ENCODE measurements at regions not wholly inside any gene's neighbourhood (a gene's known extent, or its start where the extent isn't known, plus 50 kb on each side); places are given as distances from the start of the nearest gene placed in this dataset.
"Not testable (repeated sequence)": the region's sequence is repeated elsewhere in the genome, so short reads cannot be mapped to it uniquely, and the experiment has no call there.

- no peak for DNase-seq
Measured at GRCh38 chr2:111661286-111661940, 222.6 kb downstream of the ANAPC1 start.

- peak; percentile 55 for DNase-seq
Measured at GRCh38 chr2:111662039-111662770, 221.8 kb downstream of the ANAPC1 start.

- peak; percentile 92 for DNase-seq
Measured at GRCh38 chr2:111662771-111663470, 221.1 kb downstream of the ANAPC1 start.

- DNase-seq = no peak
Measured at GRCh38 chr2:111663471-111664274, 220.3 kb downstream of the ANAPC1 start.

DNA sequence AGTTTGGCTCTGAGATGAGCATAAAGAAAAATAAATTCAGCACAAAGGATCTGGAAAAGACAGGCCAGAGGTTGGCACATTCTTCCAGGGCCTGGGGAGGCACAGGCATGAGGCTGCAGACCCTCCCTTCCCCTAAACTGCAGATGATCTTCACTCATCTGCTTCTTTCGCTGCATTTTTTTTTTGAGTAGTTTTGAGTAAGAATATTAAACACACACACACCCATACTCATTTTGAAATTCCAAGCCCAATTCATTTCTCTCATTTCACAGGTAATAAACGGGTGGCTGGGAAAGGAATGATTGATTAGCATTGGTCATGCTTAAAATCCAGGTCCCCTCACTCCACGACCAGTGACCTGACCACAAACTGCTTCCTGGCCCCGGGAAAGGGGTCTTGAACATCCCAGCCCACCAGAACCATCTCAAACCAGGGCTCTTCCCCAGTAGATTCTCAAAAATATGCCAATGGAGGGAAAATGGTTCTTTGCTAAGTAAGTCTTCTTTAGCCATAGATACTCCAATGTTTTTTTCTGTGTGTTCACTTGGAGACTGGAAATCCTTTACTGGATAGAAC is 219.6 kb downstream of the ANAPC1 start:
- peak; percentile 51 for DNase-seq

DNA sequence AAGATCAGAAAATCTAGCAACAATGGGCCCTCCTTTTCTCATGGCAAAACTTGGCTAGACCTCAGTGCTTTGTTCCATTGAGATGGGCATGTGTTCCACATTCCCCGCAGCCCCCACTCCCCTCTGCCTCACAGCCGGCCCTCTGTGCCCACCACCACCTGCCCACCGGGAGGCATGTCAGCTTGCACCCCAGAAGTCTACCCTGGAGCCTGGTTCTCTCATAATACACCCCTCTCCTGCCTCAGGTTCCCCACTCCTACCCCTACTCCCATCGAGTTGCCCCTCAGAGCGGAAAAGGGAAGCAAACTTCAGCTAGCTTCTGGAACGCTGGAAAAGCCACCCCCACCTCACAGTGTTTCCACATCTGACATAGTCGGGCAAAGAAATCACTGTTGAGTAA is 219.0 kb downstream of the ANAPC1 start:
- DNase-seq = no peak

DNA sequence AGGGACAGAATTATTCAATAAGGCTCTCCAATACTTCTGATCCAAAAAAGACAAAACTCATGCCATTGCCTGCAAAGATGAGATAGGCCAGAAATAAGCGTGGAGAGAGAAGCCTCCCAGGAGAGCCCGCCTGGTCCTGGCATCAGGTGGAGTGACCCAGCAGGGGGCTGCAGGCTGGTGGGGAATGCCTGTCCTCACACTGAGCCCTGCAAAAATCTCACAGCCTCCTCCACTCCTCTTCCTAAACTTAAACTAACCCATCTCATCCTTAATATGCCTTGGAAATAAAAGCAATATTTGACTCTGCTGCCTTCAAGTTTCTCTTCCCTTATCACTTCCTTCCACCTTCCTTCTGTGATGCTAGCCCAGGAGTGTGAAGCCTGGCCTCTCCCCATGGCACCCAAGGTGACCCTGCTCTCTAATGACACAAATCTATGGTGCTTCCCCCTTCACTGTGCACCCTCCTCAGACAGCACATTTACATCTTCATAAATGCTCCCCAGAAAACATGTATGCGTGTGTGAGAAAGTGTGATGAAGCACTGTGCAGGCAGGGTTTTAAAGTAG is 218.4 kb downstream of the ANAPC1 start:
- no peak for DNase-seq

DNA sequence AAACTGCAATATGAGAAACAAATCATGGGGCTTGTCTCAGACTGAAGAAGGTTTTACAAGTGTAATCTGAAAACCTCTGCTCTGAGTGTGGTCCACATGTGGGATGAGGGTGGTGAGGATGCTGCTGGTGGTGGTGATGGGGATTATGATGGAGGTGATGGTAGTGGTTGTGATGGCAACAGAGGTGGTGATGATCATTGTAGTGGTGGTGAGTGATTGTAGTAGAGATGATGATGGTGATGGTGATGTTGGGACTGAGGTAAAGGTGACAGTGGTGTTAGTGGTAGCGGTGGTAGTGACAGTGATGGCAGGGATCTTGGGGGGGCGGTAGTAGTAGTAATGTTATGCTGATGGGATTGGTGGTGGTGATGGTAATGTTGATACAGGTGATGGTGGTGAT is 217.8 kb downstream of the ANAPC1 start:
- DNase-seq = no peak

DNA sequence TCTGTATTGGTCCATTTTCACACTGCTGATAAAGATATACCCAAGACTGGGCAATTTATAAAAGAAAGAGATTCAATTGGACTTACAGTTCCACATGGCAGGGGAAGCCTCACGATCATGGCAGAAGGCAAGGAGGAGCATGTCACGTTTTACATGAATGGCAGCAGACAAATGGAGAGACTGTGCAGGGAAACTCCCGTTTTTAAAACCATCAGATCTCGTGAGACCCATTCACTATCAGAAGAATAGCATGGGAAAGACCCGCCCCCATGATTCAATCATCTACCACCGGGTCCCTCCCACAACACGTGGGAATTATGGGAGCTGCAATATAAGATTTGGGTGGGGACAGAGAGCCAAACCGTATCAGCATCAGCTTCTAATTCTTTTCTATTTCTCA is 217.0 kb downstream of the ANAPC1 start:
- no peak for DNase-seq

DNA sequence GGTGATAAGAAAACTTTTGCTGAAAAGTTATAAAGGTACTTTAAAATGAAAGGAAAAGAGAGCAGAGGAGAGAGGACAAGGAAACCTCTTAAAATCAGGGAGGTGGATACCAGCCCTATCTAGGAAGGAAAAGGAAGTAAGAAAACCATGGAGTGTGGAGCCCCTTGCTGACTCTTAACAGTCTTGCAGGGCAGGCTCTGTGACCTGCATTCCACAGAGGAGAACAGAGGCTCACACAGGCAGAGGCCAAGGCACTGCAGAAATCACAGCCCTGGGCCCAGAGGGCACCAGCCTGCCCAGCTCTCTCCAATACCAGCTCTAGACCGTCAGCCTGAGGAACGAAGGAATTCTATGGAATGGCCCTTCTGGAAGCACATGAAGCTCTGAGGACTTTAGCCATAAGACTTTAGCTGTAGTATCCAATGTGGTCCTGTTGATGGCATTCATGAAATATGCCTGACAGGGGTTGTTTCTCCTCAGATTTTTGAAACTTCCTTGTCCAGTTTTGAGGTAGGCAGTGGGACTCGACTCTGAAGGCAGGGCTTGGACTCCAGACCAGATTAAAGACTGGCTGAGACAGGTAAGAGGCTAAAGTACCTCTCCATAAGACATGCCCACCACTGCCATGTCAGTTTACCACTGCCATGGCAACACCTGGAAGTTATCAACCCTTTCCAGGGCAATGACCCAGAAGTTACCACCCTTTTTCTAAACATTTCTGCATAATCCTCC is 216.3 kb downstream of the ANAPC1 start:
- no peak for DNase-seq

DNA sequence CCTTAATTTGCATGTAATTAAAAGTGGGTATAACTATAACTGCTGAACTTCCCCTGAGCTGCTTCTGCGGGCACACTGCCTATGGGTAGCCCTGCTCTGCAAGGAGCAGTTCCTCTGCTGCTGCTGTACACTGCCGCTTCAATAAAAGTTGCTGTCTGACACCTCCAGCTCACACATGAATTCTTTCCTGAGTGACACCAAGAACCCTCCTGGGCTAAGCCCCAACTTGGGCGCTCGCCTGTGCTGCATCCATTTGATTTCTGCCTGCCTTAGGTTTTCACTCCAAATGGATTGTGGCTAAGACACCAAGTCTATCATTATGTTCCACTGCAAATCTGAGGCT is 215.7 kb downstream of the ANAPC1 start:
- DNase-seq = no peak

- no peak for DNase-seq
Measured at GRCh38 chr2:111668741-111669140, 215.3 kb downstream of the ANAPC1 start.

- DNase-seq = no peak
Measured at GRCh38 chr2:111669928-111670695, 213.9 kb downstream of the ANAPC1 start.

DNA sequence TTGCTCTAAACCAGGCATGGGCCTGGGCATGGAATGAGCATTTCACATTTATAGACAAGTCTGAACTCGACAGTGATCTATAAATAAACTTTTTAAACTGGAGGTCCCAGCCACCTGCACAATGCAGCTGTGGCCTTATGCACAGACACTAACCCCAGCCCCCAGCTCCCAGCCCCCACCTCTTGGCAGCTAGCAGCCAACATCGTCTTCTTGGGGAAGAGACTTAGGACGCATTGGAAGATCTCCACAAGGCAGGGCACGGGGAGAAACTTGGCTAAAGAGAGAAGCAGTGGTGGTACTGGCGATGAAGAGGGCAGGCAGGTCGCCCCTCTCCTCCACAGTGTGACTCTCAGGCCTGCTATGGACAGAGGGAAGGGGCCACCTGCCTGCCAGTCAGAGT is 213.2 kb downstream of the ANAPC1 start:
- no peak for DNase-seq

GRCh38 chr2:111671426-111672150 is 212.4 kb downstream of the ANAPC1 start:
- no peak for DNase-seq

DNA sequence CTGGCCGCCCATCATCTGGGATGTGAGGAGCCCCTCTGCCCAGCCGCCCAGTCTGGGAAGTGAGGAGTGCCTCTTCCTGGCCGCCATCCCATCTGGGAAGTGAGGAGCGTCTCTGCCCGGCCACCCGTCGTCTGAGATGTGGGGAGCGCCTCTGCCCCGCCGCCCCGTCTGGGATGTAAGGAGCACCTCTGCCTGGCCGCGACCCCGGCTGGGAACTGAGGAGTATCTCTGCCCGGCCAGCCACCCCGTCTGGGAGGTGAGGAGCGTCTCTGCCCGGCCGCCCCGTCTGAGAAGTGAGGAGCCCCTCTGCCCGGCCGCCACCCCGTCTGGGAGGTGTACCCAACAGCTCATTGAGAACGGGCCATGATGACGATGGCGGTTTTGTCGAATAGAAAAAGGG is 211.4 kb downstream of the ANAPC1 start:
- DNase-seq = not testable (repeated sequence)

DNA sequence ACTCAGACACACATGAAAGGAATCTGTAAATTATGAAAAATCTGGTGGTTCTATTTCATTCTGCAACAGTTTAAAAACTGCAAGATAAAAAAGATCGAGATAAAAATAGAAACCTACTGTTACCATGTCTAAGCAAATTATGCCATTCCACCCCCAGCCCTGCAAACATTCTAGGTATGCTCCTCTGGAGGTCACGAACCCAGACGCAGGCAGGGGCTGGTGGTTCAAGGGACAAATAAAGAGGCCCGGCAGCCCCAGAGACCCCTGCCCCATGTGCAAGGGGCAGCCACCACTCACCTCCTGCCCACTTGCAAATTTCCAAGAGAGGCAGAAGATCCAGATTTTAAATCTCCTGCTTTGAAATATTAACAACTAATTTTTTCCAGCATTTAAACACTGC is 210.5 kb downstream of the ANAPC1 start:
- DNase-seq = no peak

DNA sequence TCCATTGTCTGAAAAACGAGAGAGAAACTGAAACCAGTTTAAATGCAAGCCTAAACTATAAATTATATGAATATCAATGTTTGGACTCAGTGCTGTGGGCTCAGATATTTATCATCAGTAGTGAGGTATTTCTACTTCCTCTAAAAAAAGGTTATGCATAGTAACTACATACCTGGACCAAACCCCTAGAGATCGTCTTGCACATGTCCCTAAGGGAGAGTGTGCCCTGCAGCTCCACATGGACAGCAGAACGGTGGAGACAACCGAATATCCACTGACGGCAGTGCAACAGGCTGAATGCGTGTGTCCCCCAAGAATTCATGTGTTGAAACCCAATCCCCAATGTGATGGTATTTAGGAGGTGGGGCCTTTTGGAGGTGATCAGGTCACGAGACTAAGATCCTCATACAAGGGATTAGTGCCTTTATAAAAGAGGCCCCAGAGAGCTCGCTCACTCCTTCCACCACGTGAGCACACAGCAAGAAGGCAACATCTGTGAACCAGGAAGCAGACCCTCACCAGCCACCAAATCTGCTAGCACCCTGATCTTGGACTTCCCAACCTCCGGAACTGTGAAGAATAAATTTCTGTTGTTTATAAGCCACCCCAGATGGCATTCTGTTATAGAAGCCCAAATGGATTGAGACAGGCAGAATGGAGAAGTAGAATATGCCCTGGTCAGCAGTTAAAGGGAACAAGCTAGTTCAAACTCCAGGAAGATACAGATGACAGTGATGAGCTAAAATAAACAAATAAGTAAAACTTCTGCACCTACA is 208.4 kb downstream of the ANAPC1 start:
- DNase-seq = no peak

GRCh38 chr2:111676291-111676822 is 207.6 kb downstream of the ANAPC1 start:
- no peak for DNase-seq

All from activated CD4-positive, alpha-beta T cell treated with anti-CD3 and anti-CD28 coated beads, Interleukin-10, Interleukin-2, amounts not matched to agents 100 ng/mL and 50 ng/mL, durations not matched to agents 16 hours and 8 hours (primary cell).